H7 (cell line): ENCODE measurements at regions not wholly inside any gene's neighbourhood (a gene's known extent, or its start where the extent isn't known, plus 50 kb on each side); places are given as distances from the start of the nearest gene placed in this dataset.

Experiments used
- DNase-seq: peaks from one replicate; pipeline ENCODE4 v3.0.0; 2012
- H3K27me3 ChIP-seq: 2 replicates; pipeline ENCODE4 v1.6.0; 2011; ENCODE audit warnings: mild to moderate bottlenecking, low read length; ENCODE audit not compliant: control insufficient read depth, insufficient read depth
- H3K36me3 ChIP-seq: replicated peaks from 2 replicates; pipeline ENCODE4 v1.5.1; 2011; ENCODE audit warnings: low read length; ENCODE audit not compliant: control insufficient read depth, insufficient read depth
- H3K4me3 ChIP-seq: 2 replicates; pipeline ENCODE4 v1.5.1; 2011; ENCODE audit warnings: low read depth, mild to moderate bottlenecking, control low read depth, low read length, moderate library complexity; ENCODE audit not compliant: insufficient read depth

- DNase-seq = no peak
- Histone ChIP-seq H3K4me3 (no peak overlapping the region), H3K36me3 (no peaks in the 10 kb centered on the region), H3K27me3 (no peaks in the 10 kb centered on the region)
Observed at GRCh38 chr16:63618896-63619485, 1502.9 kb downstream of the CDH11 start.

DNA sequence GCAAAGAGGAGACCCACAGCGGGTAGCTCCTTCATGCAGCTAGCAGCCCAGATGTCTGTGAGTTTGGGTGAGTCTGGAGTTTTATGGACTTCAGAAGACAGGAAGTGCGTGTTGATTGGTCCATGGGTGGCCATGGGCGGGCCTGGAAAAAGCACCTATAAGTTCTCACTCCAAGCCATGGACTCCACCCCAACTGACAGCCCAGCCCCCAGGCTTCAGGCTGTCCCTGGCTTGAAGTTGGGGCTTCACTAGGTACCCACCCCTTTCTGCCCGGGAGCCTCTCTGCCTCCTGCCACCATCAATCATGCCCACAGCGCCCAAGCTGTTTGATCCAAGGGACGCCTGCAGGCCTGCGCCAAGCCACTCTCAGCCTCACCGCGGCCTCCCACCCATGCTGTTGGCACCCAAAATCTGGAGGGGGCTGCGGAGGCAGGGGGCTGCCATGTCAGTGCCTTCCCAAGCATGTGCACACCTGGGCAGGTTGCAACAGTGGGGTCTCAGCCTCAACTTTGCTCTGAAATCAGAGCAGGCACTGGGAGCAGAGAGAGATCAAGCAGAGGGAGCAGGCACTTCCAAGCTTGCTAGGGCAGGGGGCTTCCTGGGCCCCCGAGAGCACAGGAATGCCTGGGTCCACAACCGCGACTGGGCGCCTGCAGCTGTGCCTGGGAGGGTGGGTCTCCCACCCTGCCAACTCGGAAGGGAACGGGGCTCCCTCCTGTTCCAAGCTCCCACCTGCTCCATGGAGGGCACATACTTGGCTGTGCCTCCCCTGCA lies 1503.7 kb downstream of the CDH11 start:
- H3K36me3 ChIP-seq = no peaks in the 10 kb centered on the region
- H3K27me3 ChIP-seq = no peaks in the 10 kb centered on the region
- H3K4me3 ChIP-seq = peak overlapping the region; percentile 12; the same call in 1 of the 2 replicates
- DNase-seq = no peak

GRCh38 chr16:63617047-63617989 lies 1504.5 kb downstream of the CDH11 start:
- no peaks in the 10 kb centered on the region for H3K36me3 ChIP-seq
- H3K27me3 ChIP-seq = no peaks in the 10 kb centered on the region
- peak; percentile 16 for DNase-seq
- peak overlapping the region; percentile 12; the same call in 1 of the 2 replicates for H3K4me3 ChIP-seq

DNA sequence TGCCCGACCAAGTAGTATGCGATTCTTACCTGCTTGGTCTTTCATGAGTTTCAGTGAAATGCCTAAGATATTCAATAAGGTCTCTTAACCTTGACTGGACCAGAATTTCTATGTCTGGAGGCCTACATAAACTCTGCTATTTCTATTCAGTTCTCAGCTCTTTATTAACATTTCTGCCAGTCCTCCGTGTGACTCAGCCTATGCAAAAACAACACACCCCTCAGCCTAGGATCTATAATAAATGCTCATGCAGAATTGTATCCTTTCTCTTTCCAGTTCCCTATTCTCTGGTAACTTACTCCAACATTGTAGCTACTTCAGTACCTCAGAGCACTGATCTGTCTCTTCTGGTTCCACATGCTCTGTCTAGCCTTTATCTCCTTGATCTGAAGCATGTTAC lies 1507.4 kb downstream of the CDH11 start:
- DNase-seq = no peak
- H3K36me3 ChIP-seq = no peaks in the 10 kb centered on the region
- H3K27me3 ChIP-seq = no peaks in the 10 kb centered on the region
- H3K4me3 ChIP-seq = no peak overlapping the region

DNA sequence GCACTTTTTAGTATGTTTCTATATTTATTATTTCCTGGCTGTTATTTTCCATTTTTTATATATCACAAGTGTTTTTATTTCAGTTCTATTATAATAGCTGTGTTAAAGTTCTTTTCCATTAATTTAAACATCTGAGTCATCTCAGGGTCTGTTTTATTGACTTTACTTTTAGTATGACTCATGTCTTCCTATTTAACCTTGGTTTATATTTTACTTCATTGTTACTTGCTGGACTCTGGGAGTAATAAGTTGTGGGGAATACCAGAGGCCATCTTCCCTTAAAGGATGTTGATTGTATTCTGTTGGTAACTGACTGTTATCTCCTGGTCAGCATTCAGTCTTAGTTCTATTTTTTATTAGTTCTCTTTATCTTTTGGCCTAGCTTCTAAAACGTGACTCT lies 1508.2 kb downstream of the CDH11 start:
- no peak for DNase-seq
- Histone ChIP-seq H3K36me3 (no peaks in the 10 kb centered on the region), H3K4me3 (no peak overlapping the region), H3K27me3 (no peaks in the 10 kb centered on the region)

DNA sequence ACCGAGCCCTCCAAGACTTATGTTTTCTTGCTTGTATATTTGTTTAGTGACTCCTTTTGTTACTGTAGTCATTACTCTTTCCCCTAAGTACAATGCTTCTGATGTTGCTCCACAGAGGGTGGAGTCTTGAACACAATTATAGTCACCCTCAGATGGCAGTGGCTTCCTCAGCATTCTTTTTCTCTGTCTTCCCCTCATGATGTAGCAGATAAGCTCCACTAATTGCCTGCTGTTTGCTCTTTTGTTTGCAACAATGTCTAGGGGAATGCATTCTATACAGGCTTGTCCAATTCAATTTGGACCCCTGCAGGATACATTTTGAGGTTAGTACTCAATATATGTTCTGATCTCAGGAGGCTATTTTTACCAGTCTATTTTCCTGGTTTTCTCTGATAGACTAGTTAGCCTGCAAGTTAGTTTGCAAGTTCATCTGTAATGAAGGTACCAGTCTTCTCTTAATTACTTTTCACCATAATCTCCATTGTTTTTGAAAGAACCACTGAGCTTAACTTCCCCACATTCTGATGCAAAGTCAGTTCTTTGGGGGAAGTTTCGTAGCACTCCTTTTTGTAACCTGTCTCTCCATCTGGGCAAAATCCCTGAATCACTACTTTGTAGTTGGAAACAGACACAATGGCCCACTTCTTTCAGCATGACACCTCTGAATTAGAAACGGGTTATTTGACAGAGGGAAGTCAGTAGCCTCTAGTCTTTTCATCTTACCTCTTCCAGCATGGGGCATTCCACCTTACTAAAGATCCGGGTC lies 1509.2 kb downstream of the CDH11 start:
- H3K36me3 ChIP-seq = no peaks in the 10 kb centered on the region
- no peak for DNase-seq
- H3K4me3 ChIP-seq = no peak overlapping the region
- no peaks in the 10 kb centered on the region for H3K27me3 ChIP-seq

- no peaks in the 10 kb centered on the region for H3K27me3 ChIP-seq
- no peak for DNase-seq
- H3K4me3 ChIP-seq = no peak overlapping the region
Observed at GRCh38 chr16:63606778-63607177, 1515.1 kb downstream of the CDH11 start.

DNA sequence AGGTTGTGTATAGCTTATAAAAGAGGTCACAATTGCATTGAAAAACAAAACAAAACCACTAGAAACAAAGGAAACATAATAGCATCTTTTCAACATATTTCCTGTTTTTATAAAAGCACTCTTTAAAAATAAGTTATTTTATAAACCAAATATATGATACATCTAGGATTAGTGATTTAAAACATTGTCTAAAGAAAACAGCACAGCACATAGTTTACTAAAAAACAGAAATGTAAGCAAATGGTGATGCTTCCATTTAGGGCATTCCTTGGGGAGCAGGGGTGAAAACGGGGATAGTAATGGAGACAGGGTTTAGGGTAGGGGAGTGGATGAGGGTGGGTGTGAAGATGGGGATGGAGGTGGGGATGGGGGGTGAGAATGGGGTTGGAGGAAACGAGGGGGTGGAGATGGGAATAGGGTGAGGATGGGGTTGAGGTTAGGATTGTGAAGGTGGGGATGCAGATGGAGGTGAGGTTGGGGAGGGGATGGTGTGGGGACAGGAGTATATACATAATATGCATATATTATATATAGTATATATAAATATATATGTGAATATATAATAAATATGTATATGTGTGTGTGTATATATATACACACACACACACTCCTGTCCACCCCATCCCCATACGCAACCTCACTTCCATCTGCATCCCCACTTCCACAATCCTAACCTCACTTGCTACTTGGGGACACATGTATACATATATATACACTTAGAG lies 1519.5 kb downstream of the CDH11 start:
- no peaks in the 10 kb centered on the region for H3K36me3 ChIP-seq

More at GRCh38 chr16:63606778-63607177, 1515.1 kb downstream of the CDH11 start:
- no peaks in the 10 kb centered on the region for H3K36me3 ChIP-seq

DNA sequence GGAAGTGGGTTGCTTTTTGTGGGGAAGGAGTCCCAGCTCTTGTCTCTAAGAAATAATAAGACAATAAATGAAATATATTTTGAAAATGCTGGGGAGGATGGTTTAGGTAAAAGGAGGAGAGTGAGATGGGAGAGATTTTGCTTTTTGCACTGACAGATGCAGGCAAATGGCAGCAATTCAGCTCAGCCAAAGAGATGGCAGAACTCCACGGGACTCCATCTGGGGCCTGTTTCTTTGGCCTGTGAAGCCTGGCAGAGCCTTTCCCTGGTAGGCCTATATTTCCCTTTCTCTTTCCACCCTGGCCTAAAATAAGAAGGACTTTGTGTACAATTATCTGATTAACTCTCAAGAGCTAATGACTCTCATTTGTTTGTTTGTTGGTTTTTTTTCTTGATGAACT lies 1525.1 kb downstream of the CDH11 start:
- no peak overlapping the region for H3K4me3 ChIP-seq
- no peaks in the 10 kb centered on the region for H3K27me3 ChIP-seq
- H3K36me3 ChIP-seq = no peaks in the 10 kb centered on the region
- no peak for DNase-seq

More for the DNA sequence above, 1519.5 kb downstream of the CDH11 start:
- no peak overlapping the region for H3K4me3 ChIP-seq
- DNase-seq = no peak
- no peaks in the 10 kb centered on the region for H3K27me3 ChIP-seq

GRCh38 chr16:63592852-63593251 lies 1529.0 kb downstream of the CDH11 start:
- H3K4me3 ChIP-seq = no peak overlapping the region
- no peak for DNase-seq
- no peaks in the 10 kb centered on the region for H3K27me3 ChIP-seq
- no peaks in the 10 kb centered on the region for H3K36me3 ChIP-seq

GRCh38 chr16:63581570-63581969 lies 1540.3 kb downstream of the CDH11 start:
- no peaks in the 10 kb centered on the region for H3K27me3 ChIP-seq
- no peak overlapping the region for H3K4me3 ChIP-seq
- DNase-seq = no peak
- H3K36me3 ChIP-seq = no peaks in the 10 kb centered on the region

GRCh38 chr16:63578791-63579190 lies 1542.6 kb upstream of the CDH8 start:
- DNase-seq = no peak
- no peaks in the 10 kb centered on the region for H3K27me3 ChIP-seq
- no peak overlapping the region for H3K4me3 ChIP-seq
- no peaks in the 10 kb centered on the region for H3K36me3 ChIP-seq

DNA sequence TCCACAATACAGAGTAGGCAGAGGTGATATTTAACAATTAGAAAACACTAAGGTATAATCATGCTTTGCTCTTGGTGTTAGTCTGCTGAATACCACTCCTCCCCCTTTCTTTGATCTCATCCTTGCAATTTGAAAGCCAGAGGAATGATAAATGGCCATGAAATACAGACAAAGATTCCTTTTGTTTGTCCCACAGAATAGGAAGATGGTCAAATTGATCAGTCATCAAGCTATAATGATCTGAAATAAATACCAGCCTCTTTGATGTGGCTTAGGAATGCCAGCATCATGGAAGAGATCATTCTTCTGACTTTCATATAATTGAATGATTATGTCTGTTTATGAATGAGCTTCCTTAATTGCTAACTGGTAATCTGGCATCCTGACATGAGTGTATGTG lies 1541.7 kb upstream of the CDH8 start:
- DNase-seq = no peak
- Histone ChIP-seq H3K36me3 (no peaks in the 10 kb centered on the region), H3K27me3 (no peaks in the 10 kb centered on the region), H3K4me3 (no peak overlapping the region)
